K562 (cell line): ENCODE measurements at regions not wholly inside any gene's neighbourhood (a gene's known extent, or its start where the extent isn't known, plus 50 kb on each side); places are given as distances from the start of the nearest gene placed in this dataset.

Source experiments
- ATAC-seq: fragments of 200-7000 bp; cut with Tn5 transposase; 3 replicates; pipeline ENCODE4 v1.9.1; 2020; ENCODE audit warnings: moderate library complexity
- BruUV-seq: library from RNA; stranded (reverse); fragments of 400-500 nt; replicated peaks from 2 replicates; lab custom pipeline; 2021; lab: Mats Ljungman, UMichigan
- CTCF ChIA-PET: fragments of 300-600 bp; formaldehyde crosslinking; extraction: SDS; loops from one replicate; lab custom pipeline; 2021; ENCODE audit warnings: low intra/inter-chr PET ratio; lab: Yijun Ruan, JAX
- POLR2A ChIA-PET: fragments of 300-600, 350-650 bp; sonication (Branson Sonifier 250); formaldehyde crosslinking; extraction: SDS; loops from one replicate; lab custom pipeline; 2021; ENCODE audit warnings: antibody characterized with exemption, inconsistent platforms; lab: Yijun Ruan, JAX
- DNase-seq, 4 experiments: peaks; one replicate each; pipeline versions ENCODE4 v3.0.0 to v3.0.0-alpha.2; 2011 to 2018; ENCODE audit warnings: low spot score in 3 of 4, mixed read lengths in 3 of 4; ENCODE audit errors: extremely low read depth in 1 of 4
- FAIRE-seq: peaks from 2 replicates; lab custom pipeline; 2011; peaks lifted over from hg19 to GRCh38; lab: Jason Lieb, UNC
- H2AFZ ChIP-seq: 2 replicates; pipeline ENCODE4 v1.6.0; 2011; ENCODE audit warnings: low read depth, low read length, control low read depth, inconsistent platforms
- H3K27ac ChIP-seq: fragments of 200-600 bp; 3 replicates; pipeline ENCODE4 v1.8.0; 2011; ENCODE audit warnings: low read depth, mild to moderate bottlenecking, control low read depth, inconsistent platforms, low read length, moderate library complexity, mixed read lengths; ENCODE audit errors: extremely low read depth
- H3K27me3 ChIP-seq, 2 experiments: fragments of 300-600 bp in 1 of 2; 2 replicates in 1 of 2; 3 replicates in 1 of 2; pipeline versions ENCODE4 v1.6.0 to v1.8.0; 2011; ENCODE audit warnings: inconsistent platforms in 2 of 2, low read length in 2 of 2, mild to moderate bottlenecking in 1 of 2, mixed read lengths in 1 of 2, moderate library complexity in 1 of 2; ENCODE audit not compliant: control insufficient read depth in 2 of 2, insufficient read depth in 2 of 2
- H3K36me3 ChIP-seq: fragments of 300-600 bp; 3 replicates; pipeline ENCODE4 v1.8.0; 2011; ENCODE audit warnings: mild to moderate bottlenecking, low read length, inconsistent platforms; ENCODE audit not compliant: control insufficient read depth, insufficient read depth
- H3K4me1 ChIP-seq, 2 experiments: fragments of 200-600 bp in 1 of 2; replicated peaks in 1 of 2; 2 replicates in 1 of 2; 3 replicates in 1 of 2; pipeline versions ENCODE4 v1.5.1 to v1.8.0; 2011; ENCODE audit warnings: inconsistent platforms in 2 of 2, low read length in 2 of 2, mild to moderate bottlenecking in 1 of 2, mixed read lengths in 1 of 2, moderate library complexity in 1 of 2; ENCODE audit not compliant: control insufficient read depth in 2 of 2, insufficient read depth in 2 of 2
- H3K4me2 ChIP-seq: 2 replicates; pipeline ENCODE4 v1.6.1; 2011; ENCODE audit warnings: low read length, control low read depth, inconsistent platforms, mixed read lengths; ENCODE audit not compliant: insufficient read depth
- H3K4me3 ChIP-seq: fragments of 200-600 bp; sonication (generic), shearing (Covaris generic); 2 replicates; pipeline ENCODE4 v1.5.1; 2016; ENCODE audit warnings: control low read depth, inconsistent platforms
- H3K79me2 ChIP-seq: fragments of 200-600 bp; 3 replicates; pipeline ENCODE4 v1.8.0; 2011; ENCODE audit warnings: low read length, inconsistent platforms; ENCODE audit not compliant: control insufficient read depth, insufficient read depth
- H3K9ac ChIP-seq, 2 experiments: 2 replicates each; pipeline versions ENCODE4 v1.6.0 to v1.6.1; 2011; ENCODE audit warnings: low read depth in 2 of 2, low read length in 2 of 2, control low read depth in 1 of 2, inconsistent platforms in 1 of 2, mild to moderate bottlenecking in 1 of 2, mixed read lengths in 1 of 2; ENCODE audit not compliant: insufficient read depth in 1 of 2
- H3K9me1 ChIP-seq: one replicate; pipeline ENCODE4 v1.6.0; 2011; ENCODE audit warnings: inconsistent platforms, mild to moderate bottlenecking, low read length, moderate library complexity; ENCODE audit not compliant: control insufficient read depth, insufficient read depth
- H3K9me3 ChIP-seq: replicated peaks from 2 replicates; pipeline ENCODE4 v1.5.1; 2011; ENCODE audit warnings: low read depth, low read length, inconsistent platforms; ENCODE audit not compliant: control insufficient read depth, insufficient read depth
- H4K20me1 ChIP-seq: replicated peaks from 2 replicates; pipeline ENCODE4 v1.6.1; 2011; ENCODE audit warnings: low read length, inconsistent platforms, mixed read lengths; ENCODE audit not compliant: control insufficient read depth, insufficient read depth
- BRD4 ChIP-seq: fragments of 200-600 bp; sonication (generic); IDR thresholded peaks from 2 replicates; pipeline ENCODE4 v1.6.1; 2017; ENCODE audit warnings: inconsistent platforms
- DACH1 ChIP-seq: fragments of 450-650 bp; IDR thresholded peaks from 2 replicates; pipeline ENCODE4 v1.6.1; 2018; ENCODE audit not compliant: partially characterized antibody
- E2F3 ChIP-seq: fragments of 250-450 bp; sonication (Bioruptor Pico); IDR thresholded peaks from 2 replicates; pipeline ENCODE4 v1.4.0; 2020; ENCODE audit warnings: mild to moderate bottlenecking
- FOXK1 ChIP-seq: sonication (generic); formaldehyde crosslinking; IDR thresholded peaks from 2 replicates; pipeline ENCODE4 v1.8.0; 2022; ENCODE audit warnings: missing genetic modification reagents, mild to moderate bottlenecking, borderline replicate concordance
- GABPB2 ChIP-seq: fragments of 250-450 bp; sonication (Bioruptor Pico); conservative IDR thresholded peaks from 2 replicates; pipeline ENCODE4 v1.5.1; 2021; ENCODE audit warnings: mild to moderate bottlenecking
- ILF3 ChIP-seq: fragments of 450-650 bp; IDR thresholded peaks from 2 replicates; pipeline ENCODE4 v1.6.1; 2018; ENCODE audit warnings: antibody characterized with exemption, mild to moderate bottlenecking, moderate library complexity, borderline replicate concordance
- PBX2 ChIP-seq, 2 experiments: IDR thresholded peaks in 1 of 2; conservative IDR thresholded peaks in 1 of 2; 2 replicates each; pipeline ENCODE4 v1.6.1; 2016; ENCODE audit warnings: low read depth in 2 of 2, mild to moderate bottlenecking in 1 of 2, missing compliant biosample characterization in 1 of 2, missing genetic modification characterization in 1 of 2, moderate library complexity in 1 of 2
- SMARCC2 ChIP-seq: fragments of 450-650 bp; IDR thresholded peaks from 2 replicates; pipeline ENCODE4 v1.6.1; 2017; ENCODE audit warnings: antibody characterized with exemption, moderate library complexity, mild to moderate bottlenecking, low read depth
- SRSF9 ChIP-seq: fragments of 200-400 bp; formaldehyde crosslinking; IDR thresholded peaks from 2 replicates; pipeline ENCODE4 v1.6.1; 2017; ENCODE audit warnings: low read depth, low read length, borderline replicate concordance
- TAF7 ChIP-seq: fragments of 450-650 bp; IDR thresholded peaks from 2 replicates; pipeline ENCODE4 v1.6.1; 2016; ENCODE audit warnings: missing genetic modification characterization, missing compliant biosample characterization
- ZC3H4 ChIP-seq: sonication (generic); formaldehyde crosslinking; IDR thresholded peaks from 2 replicates; pipeline ENCODE4 v1.9.0; 2021; ENCODE audit warnings: missing genetic modification reagents, borderline replicate concordance
- ZNF277 ChIP-seq: fragments of 250-450 bp; sonication (Bioruptor Pico); IDR thresholded peaks from 2 replicates; pipeline ENCODE4 v1.8.0; 2022; ENCODE audit warnings: inconsistent platforms, mild to moderate bottlenecking, moderate library complexity, borderline replicate concordance
- ZNF3 ChIP-seq: fragments of 250-450 bp; sonication (Bioruptor Pico); IDR thresholded peaks from 2 replicates; pipeline ENCODE4 v1.5.0; 2021; ENCODE audit warnings: mild to moderate bottlenecking, moderate library complexity
- WGBS: fragments of 100-300 bp; shearing (Covaris generic); methylation state at CpG from one replicate; pipeline ENCODE4 v1.1.6; 2016; ENCODE audit warnings: low coverage, mixed read lengths; ENCODE audit not compliant: insufficient coverage; ENCODE audit errors: missing lambda C conversion rate; 5-methylcytosine and 5-hydroxymethylcytosine counted together
- in situ Hi-C: fragments of 300-500 bp; cut with MboI; formaldehyde crosslinking; loops from 4 replicates; pipeline ENCODE4 v1.15.0; 2018; ENCODE audit warnings: inconsistent platforms, mixed read lengths
- intact Hi-C: fragments of 100-400 bp; cut with micrococcal nuclease; formaldehyde crosslinking; loops from 2 replicates; pipeline ENCODE4 v1.14.2; 2022

GRCh38 chr9:11326231-11326630 lies 713.4 kb upstream of the PTPRD start:
- H3K27me3 ChIP-seq, result no peaks in the 10 kb centered on the region
- no peaks in the 10 kb centered on the region for H3K36me3 ChIP-seq
- no peaks in the 10 kb centered on the region for H3K4me1 ChIP-seq
- intact Hi-C loops, result no loop called here
- no peak overlapping the region for H3K9ac ChIP-seq
- CTCF ChIA-PET, result no interaction called here
- H3K4me3 ChIP-seq, result no peak overlapping the region
- no peaks in the 10 kb centered on the region for H3K9me1 ChIP-seq
- no peaks in the 10 kb centered on the region for H3K79me2 ChIP-seq
- POLR2A ChIA-PET, result no interaction called here
- no TSS peak for BruUV-seq
- no peaks in the 10 kb centered on the region for H3K9me3 ChIP-seq
- no peak for FAIRE-seq
- no peak for DNase-seq
- TF ChIP-seq SRSF9 (no peak), ZC3H4 (no peak), BRD4 (no peak), SMARCC2 (no peak), ZNF277 (no peak)
- TF ChIP-seq, all 486 proteins: peak for 0
- no peak overlapping the region for H3K27ac ChIP-seq
- no peak overlapping the region for H3K4me2 ChIP-seq
- in situ Hi-C loops, result no loop called here
- H2AFZ ChIP-seq, result no peak overlapping the region
- no peaks in the 10 kb centered on the region for H4K20me1 ChIP-seq
- ATAC-seq, result no peak

- DNase-seq (no peak), FAIRE-seq (no peak), ATAC-seq (no peak)
- in situ Hi-C loops, result no loop called here
- Histone ChIP-seq H3K9me3 (no peaks in the 10 kb centered on the region), H3K9me1 (no peaks in the 10 kb centered on the region), H4K20me1 (no peaks in the 10 kb centered on the region), H3K4me2 (no peak overlapping the region), H3K4me3 (no peak overlapping the region), H2AFZ (no peak overlapping the region), H3K4me1 (no peaks in the 10 kb centered on the region), H3K36me3 (no peaks in the 10 kb centered on the region), H3K27ac (no peak overlapping the region), H3K79me2 (no peaks in the 10 kb centered on the region), H3K9ac (no peak overlapping the region), H3K27me3 (no peaks in the 10 kb centered on the region)
- intact Hi-C loops, result no loop called here
- 0% methylated on average over 6 of the region's 6 CpGs for WGBS
- CTCF ChIA-PET, result no interaction called here
- POLR2A ChIA-PET, result no interaction called here
- no TSS peak for BruUV-seq
- TF ChIP-seq PBX2 (CRISPR knock-in tag; IDR thresholded peaks at IDR 0.05; ENCODE audit: low read depth), result no peak
- TF ChIP-seq PBX2 (tag; conservative IDR thresholded peaks at IDR 0.05; ENCODE audit: low read depth), result no peak
- no peak for TF ChIP-seq TAF7 (tag)
- no peak for TF ChIP-seq GABPB2 (CRISPR knock-in tag)
- TF ChIP-seq FOXK1 (CRISPR knock-in tag), result no peak
- TF ChIP-seq ILF3, result no peak
- no peak for TF ChIP-seq DACH1
- no peak for TF ChIP-seq ZNF3
- TF ChIP-seq E2F3 (CRISPR knock-in tag), result no peak
These were observed 715.5 kb upstream of the PTPRD start for GRCh38 chr9:11328326-11328725.
